ENCODE measurements at regions not wholly inside any gene's neighbourhood (a gene's known extent, or its start where the extent isn't known, plus 50 kb on each side); places are given as distances from the start of the nearest gene placed in this dataset.
"Not testable (repeated sequence)": the region's sequence is repeated elsewhere in the genome, so short reads cannot be mapped to it uniquely, and the experiment has no call there.

DNA sequence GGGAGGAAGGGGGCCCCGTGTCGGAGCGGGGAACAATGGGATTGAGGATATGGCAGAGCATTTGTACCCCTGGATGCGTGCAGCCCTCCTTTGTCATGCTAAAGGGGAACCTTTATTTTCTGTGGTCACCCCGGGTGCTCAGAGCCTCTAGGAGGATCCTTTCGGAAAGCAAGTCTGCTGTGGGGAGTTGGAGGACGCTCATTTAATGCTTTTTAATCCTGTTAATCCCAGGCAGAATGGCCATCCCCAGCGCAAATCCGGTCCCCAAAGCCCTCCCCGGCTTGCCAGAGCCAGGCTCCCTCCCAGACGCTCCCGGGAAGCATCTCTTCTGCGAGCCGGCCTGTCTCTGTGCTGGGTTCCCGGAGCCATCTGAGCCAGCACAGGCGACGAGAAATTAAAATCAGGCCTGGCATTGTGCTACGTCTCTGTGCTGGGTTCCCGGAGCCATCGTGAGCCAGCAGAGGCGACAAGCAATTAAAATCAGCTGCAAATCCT is 113.2 kb upstream of the PPP2R3B start:
- no peak for DNase-seq (ENCODE audit: low spot score)

DNA sequence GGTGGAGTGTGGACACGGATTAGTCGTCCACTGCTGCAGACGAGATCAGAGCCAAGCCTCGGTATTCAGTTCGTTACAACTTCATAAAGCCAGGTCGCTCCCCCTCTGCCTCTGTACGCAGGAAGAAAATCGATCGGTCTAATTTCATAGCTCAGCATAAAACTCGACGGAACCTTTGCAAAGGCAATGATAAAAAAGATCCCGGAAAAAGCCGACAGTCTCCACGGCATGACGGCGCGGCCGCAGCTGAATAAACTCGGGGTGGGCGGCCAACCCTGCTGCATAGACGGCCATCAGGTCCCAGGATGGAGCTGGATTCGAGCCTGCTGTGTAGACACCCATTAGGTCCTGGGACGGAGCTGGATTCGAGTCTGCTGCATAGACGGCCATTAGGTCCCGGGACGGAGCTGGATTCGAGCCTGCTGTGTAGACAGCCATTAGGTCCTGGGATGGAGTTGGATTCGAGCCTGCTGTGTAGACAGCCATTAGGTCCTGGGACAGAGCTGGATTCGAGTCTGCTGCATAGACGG is 113.8 kb upstream of the PPP2R3B start:
- no peak for DNase-seq (ENCODE audit: low spot score)

DNA sequence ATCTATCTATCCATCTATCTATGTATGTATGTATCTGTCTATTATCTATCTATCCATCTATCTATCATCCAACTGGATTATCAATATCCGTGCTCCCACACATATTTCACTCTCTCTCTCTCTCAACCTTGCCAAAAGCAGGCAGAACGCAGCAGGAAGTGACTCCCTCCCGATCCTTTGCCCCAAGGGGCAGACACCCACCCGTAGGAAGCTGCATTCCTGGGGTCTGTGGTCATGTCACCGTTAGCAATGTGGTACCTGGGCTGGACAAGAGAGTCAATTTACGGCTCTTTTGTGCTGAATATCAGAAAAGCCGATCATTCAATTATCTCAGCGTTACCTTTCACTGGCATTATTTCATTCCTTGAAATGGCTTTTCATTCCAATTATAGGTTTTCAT is 119.6 kb upstream of the PPP2R3B start:
- no peak for DNase-seq (ENCODE audit: low spot score)

DNA sequence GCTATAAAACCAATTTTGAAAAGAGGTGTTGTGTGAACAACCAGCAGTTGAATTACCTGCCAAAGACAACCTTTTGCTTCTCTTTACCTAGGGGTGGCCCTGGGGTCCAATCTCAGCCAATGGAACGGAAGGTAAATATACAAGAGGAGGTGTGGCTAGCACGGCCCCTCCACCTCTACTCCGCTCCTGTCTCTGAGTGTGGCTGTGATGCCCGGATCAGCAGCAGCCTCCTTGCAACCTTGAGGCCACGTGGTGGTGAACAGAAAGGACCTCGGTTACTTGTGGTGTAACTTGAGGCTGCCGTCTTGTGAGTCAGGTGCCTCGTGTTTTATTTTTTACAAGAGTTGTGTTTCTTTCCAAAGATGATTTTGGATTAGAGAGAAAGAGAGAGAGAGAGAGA is 121.5 kb upstream of the PPP2R3B start:
- DNase-seq (ENCODE audit: low spot score): no peak

DNA sequence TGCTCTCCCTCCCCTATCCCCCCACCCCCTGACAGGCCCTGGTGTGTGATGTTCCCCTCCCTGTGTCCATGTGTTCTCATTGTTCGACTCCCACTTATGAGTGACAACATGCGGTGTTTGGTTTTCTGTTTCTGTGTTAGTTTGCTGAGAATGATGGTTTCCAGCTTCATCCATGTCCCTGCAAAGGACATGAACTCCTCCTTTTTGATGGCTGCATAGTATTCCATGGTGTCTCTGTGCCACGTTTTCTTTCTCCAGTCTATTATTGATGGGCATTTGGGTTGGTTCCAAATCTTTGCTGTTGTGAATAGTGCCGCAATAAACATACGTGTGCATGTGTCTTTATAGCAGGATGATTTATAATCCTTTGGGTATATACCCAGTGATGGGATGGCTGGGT is 121.8 kb upstream of the SHOX start:
- DNase-seq (ENCODE audit: low spot score): not testable (repeated sequence)

DNA sequence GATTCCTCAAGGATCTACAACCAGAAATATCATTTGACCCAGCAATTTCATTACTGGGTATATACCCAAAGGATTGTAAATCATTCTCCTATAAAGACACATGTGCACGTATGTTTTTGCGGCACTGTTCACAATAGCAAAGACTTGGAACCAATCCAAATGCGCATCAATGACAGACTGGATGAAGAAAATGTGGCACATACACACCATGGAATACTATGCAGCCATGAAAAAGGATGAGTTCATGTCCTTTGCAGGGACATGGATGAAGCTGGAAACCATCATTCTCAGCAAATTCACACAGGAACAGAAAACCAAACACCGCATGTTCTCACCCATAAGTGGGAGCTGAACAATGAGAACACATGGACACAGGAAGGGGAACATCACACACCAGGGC is 119.5 kb upstream of the SHOX start:
- not testable (repeated sequence) for DNase-seq (ENCODE audit: low spot score)

DNA sequence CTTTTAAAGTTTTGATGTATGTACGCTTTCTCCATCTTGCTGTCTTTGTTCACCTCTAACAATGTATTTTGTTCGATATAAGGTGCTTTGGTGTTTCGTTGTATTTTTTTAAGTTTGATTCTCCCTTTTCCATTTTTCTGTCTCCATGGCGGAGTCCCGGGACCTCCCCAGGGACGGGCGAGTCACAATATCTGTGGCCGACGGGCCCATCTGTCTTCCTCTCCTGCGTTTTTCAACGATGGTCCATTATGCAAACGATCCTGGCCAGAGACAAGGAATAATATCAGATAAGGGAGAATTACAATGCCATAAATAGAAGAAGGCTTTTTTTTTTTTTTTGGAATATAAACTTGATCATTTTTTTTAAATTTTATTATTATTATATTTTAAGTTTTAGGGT is 112.3 kb upstream of the SHOX start:
- DNase-seq (ENCODE audit: low spot score): no peak

DNA sequence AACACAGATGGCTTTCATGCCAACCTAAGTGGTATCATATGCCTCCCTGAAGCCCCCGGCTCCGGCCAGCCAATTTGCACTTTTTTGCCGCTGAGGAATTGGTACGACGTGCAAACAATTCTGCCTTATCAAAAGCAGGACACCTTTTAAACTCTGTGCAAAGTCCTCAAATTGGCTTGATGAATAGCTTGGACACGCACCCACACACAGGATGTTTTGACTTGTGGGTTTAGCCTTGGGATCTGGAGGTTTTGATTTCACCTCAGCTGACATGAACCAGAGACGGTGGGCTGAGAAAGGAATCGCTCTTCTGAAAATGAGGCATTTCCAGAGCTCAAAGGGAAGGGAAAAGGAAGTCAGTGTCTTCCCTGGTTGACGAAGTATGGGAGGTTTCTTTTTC is 110.8 kb upstream of the SHOX start:
- no peak for DNase-seq (ENCODE audit: low spot score)

DNA sequence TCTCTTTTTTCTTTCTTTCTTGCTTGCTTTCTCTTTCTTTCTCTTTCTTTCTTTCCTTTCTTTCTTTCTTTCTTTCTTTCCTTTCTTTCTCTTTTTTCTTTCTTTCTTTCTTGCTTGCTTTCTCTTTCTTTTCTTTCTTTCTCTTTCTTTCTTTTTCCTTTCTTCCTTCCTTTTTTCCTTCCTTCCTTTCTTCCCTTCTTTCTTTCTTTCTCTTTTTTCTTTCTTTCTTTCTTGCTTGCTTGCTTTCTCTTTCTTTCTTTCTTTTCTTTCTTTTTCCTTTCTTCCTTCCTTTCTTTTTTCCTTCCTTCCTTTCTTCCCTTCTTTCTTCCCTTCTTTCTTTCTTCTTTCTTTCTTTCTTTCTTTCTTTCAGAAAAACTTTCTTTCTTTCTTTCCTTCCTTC is 108.1 kb upstream of the SHOX start:
- DNase-seq (ENCODE audit: low spot score): no peak

DNA sequence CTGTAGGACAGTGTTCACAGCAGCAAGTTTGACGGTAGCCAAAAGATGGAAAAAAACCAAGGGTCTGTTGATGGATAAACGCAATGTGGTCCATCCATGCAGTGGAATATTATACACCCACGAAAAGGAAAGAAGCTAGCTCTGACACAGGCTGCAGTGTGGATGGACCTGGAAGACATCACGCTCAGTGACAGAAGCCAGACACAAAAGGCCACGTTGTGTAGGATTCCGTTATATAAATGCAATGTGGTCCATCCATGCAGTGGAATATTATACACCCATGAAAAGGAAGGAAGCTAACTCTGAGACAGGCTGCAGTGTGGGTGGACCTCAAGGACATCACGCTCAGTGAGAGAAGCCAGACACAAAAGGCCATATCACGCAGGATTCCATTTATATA is 105.5 kb upstream of the SHOX start:
- no peak for DNase-seq (ENCODE audit: low spot score)

DNA sequence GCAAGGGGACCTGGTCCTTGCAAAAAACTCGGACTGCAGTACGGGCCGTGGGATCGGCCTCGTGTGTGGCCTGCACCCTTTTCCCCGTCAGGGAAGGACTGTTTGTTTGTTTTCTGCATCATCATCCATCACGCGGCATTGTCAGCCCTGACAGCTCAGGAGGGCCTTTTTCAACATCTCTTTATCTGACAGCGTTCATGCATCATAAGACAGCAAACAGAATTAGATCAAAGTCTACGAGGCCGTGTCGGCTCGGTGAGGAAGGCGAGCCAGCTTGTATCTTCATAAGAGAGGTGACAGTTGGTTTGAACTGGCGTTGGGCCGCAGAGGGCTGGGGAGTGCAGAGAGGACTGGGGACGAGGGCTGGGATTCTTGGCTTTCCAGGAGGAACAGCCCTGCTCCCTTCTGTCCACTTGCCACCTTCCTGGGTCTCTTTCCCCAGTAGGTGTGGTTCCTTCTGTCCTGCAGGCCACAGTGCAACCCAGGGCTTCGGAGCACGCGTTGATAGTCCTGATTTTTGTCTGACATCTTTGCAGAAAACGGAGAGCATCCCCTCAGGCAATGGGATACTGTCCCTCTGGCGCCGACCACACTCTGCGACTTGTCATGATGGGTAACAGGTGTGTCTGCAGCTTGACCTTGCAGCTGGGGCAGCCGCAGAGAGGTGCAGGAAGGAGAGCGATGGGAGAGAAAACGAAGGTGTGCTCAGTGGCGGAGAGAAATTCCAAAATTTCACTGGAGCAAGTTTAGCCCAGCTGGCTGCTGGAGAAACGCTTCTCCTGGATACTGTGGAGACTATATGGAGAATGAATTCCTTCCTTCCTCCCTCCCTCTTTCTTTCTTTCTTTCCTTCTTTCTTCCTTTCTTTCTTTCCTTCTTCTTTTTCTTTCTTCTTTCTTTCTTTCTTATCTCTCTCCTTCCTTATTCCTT is 104.0 kb upstream of the SHOX start:
- no peak for DNase-seq (ENCODE audit: low spot score)

DNA sequence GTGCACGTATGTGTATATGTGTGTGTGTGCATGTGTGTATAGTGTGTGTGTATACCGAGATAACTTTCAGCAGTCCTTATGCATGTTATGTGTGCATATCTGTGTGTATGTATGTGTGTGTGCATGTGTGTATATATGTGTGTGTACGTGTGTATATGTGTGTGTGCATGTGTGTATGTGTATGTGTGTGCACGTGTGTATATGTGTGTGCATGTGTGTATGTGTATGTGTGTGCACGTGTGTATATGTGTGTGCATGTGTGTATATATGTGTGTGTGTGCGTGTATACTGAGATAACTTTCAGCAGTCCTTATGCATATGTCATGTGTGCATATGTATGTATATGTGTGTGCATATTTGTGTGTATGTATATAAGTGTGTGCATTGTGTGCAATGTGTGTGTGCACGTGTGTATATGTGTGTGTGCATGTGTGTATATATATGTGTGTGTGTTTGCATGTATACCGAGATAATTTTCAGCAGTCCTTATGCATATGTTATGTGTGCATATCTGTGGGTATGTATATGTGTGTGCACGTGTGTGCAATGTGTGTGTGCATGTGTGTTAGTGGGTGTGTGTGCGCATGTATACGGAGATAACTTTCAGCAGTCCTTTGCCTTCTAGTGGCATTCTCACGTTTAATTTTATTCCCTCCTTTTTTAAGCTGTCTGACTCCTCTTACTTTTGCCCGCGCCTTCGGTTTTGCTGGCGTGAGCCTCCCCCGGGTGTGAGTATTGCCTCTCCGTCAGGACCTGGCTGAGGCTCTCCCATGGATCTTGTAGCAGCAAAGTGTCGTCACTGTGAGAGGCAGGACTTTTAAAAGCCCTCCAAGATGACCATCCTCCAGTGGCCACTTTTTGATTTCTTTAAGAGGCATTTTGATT is 99.6 kb upstream of the SHOX start:
- no peak for DNase-seq (ENCODE audit: low spot score)

DNA sequence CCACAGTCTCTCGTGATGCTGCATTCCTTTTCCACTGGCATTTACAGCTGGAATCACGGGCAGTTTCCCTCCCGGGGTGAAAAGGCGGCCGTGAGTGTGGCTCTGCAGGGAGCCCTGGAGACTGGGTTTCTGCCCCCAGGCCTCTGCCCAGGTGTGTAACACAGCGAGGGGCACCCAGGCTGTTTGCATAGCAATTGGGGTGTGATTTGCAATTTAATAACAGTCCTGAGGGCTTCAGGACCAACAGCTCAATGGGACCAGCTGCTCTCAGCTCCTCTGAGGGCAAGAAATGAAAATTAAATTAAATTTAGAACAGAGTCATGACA is 99.0 kb upstream of the SHOX start:
- no peak for DNase-seq (ENCODE audit: low spot score)

DNA sequence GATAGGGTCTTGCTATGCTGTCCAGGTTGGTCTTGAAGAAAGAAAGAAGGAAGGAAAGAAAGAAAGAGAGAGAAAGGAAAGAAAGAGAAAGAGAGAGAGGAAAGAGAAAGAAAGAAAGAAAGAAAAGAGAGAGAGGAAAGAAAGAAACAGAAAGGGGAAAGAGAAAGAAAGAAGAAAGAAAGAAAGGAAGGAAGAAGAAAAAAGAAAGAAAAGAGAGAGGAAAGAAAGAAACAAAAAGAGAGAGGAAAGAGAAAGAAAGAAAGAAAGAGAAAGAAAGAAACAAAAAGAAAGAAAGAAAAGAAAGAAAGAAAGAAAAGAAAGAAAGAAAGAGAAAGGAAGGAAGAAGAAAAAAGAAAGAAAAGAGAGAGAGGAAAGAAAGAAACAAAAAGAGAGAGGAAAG is 95.8 kb upstream of the SHOX start:
- no peak for DNase-seq (ENCODE audit: low spot score)

DNA sequence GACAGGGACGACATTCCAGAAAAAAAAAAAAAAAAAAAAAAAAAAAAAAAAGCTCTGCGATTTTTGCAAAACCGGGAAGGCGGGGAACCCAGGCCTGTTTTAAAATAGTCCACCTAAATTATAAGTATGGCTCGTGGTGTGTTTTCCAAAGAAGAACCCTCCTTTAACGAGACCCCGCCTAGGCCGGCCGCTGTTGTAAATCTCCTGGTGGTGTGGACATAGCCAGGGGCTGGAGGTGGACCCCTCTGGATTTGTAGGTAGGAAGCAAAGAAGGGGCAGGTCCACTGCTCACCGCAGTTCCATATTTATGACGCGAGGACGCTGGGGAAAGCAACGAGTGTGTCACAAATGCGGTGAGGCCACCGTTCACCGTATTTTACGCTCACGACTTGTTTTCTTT is 94.0 kb upstream of the SHOX start:
- no peak for DNase-seq (ENCODE audit: low spot score)

DNA sequence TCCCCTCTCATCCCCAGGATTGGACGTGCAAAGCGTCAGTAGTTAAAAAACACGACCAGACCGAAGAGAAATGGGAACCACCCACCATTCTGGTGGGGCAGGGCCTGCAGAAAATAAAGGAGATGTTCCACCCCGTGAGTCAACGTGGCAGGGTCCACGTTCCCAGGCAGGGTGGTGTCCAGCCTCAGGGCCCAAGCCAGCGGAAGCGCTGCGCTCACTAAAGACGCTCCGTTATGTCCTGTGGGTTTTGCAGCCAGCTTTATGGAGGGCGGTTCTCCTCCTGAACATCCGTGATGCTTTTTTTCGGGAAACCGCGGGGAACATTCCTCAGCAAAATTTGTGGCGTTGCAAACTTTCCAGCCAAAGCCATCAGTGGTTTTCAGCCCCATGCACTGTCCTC is 93.4 kb upstream of the SHOX start:
- DNase-seq (ENCODE audit: low spot score): no peak

DNA sequence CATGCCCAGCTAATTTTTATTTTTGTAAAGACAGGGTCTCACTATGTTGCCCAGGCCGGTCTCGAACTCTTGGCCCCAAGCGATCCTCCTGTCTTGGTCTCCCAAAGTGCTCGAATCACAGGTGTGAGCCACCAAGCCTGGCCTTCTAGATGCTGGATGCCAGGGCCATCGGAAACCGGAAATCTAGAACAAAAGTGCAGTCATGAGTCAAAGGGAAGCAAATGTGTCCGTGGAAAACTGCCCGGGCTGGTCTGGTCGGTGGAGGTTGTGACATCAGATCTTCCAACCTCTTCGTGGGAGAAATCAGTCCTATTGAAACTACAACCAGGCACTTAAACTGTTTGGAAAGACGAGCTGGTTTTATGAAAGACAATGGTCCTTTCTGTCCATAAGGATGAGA is 92.3 kb upstream of the SHOX start:
- no peak for DNase-seq (ENCODE audit: low spot score)

DNA sequence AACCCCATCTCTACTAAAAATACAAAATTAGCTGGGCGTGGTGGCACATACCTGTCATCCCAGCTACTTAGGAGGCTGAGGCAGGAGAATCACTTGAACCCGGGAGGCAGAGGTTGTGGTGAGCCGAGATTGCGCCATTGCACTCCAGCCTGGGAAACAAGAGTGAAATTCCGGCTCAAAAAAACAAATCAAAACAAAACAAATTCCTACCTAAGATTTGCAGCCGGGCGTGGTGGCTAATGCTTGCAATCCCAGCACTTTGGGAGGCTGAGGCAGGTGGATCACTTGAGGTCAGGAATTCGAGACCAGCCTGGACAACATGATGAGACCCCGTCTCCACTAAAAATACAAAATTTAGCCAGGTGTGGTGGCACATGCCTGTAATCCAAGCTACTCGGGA is 89.6 kb upstream of the SHOX start:
- not testable (repeated sequence) for DNase-seq (ENCODE audit: low spot score)

DNA sequence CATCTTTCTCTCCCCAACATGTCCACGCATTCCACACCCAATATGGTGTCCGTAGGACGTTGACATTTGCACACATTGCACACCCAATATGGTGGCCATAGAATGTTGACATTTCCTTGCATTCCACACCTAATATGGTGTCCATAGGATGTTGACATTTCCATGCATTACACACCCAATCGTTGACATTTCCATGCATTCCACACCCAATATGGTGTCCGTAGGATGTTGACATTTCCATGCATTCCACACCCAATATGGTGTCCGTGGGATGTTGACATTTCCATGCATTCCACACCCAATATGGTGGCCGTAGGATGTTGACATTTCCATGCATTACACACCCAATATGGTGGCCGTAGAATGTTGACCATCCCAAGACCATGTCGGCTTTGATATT is 88.4 kb upstream of the SHOX start:
- no peak for DNase-seq (ENCODE audit: low spot score)

DNA sequence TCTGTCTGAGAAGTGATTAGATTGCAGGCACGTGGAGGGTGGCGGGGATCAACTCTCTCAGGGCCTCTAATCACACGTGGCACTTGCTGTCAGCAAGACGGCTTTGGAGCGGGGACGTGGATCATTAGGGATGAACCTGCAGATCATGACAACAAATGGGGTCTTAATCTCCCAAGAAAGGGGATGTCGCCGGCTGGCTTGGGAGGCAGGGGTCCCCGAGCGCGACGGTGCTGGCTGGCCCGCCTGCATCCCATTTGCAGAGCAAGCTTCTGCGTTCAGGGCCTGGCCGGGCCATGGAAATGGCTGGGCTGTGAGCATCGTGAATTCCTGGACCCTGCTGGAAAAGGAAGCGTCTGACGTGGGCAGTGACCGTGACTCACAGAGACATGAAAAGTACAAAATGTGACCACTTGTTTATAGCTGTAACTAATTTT is 85.1 kb upstream of the SHOX start:
- DNase-seq (ENCODE audit: low spot score): no peak

DNA sequence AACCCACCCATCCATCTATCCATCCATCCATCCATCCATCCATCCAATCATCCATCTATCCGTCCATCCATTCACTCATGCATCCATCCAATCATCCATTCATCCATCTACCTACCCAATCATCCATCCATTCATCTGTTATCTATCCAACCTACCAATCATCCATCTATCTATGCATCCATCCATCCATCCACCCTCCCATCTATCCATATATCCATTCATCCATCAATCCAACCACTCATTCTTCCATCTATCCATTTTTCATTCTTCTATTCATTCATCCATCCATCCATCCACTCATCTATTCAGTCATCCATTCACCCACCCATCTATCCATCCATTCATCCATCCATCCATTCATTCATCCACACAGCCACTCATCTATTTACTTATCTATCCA is 80.1 kb upstream of the SHOX start:
- DNase-seq (ENCODE audit: low spot score): no peak

DNA sequence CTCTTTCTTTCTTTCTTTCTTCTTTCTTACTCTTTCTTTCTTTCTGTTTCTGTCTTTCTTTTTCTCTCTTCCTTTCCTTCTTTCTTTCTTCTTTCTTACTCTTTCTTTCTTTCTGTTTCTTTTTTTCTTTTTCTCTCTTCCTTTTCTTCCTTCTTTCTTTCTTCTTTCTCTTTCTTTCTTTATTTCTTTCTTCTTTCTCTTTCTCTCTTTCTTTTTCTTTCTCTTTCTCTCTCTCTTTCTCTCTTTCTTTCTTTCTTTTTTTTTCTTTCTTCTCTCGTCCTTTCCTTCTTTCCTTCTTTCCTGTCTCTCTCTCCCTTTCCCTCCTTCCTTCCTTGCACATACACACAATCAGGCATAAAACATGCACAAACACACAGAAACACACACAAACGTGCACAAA is 79.3 kb upstream of the SHOX start:
- DNase-seq (ENCODE audit: low spot score): no peak

DNA sequence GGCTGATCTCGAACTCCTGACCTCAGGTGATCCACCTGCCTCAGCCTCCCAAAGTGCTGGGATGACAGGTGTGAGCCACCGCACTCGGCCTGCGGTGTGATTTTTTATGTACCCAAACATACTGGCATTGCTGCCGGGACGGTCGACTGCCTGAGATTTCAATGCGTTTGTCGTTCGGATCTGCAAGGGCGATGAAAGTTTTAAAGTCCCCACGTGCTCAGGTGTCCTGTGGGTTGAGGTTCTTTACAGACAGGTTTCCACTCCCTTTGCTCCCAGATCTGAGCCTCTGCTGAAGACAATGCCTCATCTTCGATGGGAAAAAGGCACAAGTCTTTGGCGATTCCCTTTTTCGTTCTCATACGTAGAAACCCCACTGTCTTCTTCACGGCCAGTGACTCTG is 78.1 kb upstream of the SHOX start:
- no peak for DNase-seq (ENCODE audit: low spot score)
